HCT116 (cell line): ENCODE measurements at regions not wholly inside any gene's neighbourhood (a gene's known extent, or its start where the extent isn't known, plus 50 kb on each side); places are given as distances from the start of the nearest gene placed in this dataset.
"Not testable (repeated sequence)": the region's sequence is repeated elsewhere in the genome, so short reads cannot be mapped to it uniquely, and the experiment has no call there.

ENCODE experiments used
- ATAC-seq: fragments of 200-7000 bp; cut with Tn5 transposase; 2 replicates; pipeline ENCODE4 v1.9.1; 2020; ENCODE audit warnings: mild to moderate bottlenecking, moderate library complexity
- BruUV-seq: library from RNA; stranded (reverse); fragments of 400-500 nt; replicated peaks from 2 replicates; lab custom pipeline; 2021; lab: Mats Ljungman, UMichigan
- CTCF ChIA-PET: fragments of 300-600 bp; sonication (Branson Sonifier 250); formaldehyde crosslinking; loops from one replicate; lab custom pipeline; 2021; ENCODE audit warnings: antibody characterized with exemption; lab: Charles Lee
- POLR2A ChIA-PET: fragments of 300-600, 350-600 bp; sonication (Branson Sonifier 250); formaldehyde crosslinking; loops from one replicate; lab custom pipeline; 2021; ENCODE audit warnings: antibody characterized with exemption; lab: Charles Lee
- RAD21 ChIA-PET, 2 experiments: fragments of 300-600 bp; sonication (Branson Sonifier 250); formaldehyde crosslinking; loops; one replicate each; lab custom pipeline; 2023; ENCODE audit warnings: low total read pairs in 2 of 2; ENCODE audit not compliant: uncharacterized antibody in 2 of 2, unreplicated experiment in 2 of 2, low non-redundant PET in 1 of 2; lab: Charles Lee
- DNase-seq: peaks from one replicate; pipeline ENCODE4 v3.0.0-alpha.2; 2010; ENCODE audit warnings: low read depth, low spot score
- H2AFZ ChIP-seq: fragments of 200-600 bp; shearing (Covaris generic), sonication (generic); 2 replicates; pipeline ENCODE4 v1.6.1; 2017; ENCODE audit warnings: low read depth, mixed run types, mixed read lengths, antibody characterized with exemption, low read length; ENCODE audit not compliant: poor library complexity, severe bottlenecking
- H3K27ac ChIP-seq: 2 replicates; pipeline ENCODE4 v1.5.1; 2012; ENCODE audit warnings: low read depth, low read length
- H3K27me3 ChIP-seq: fragments of 200-600 bp; sonication (generic); 2 replicates; pipeline ENCODE4 v1.6.1; 2016; ENCODE audit warnings: mixed run types, low read length, mixed read lengths; ENCODE audit not compliant: insufficient read depth
- H3K36me3 ChIP-seq, 2 experiments: fragments of 200-500 bp in 1 of 2; fragments of 200-600 bp in 1 of 2; sonication (Bioruptor generic) in 1 of 2; sonication (generic) in 1 of 2; 2 replicates each; pipeline versions ENCODE4 v1.5.1 to v1.6.1; 2014 to 2016; ENCODE audit warnings: low read length in 2 of 2, inconsistent platforms in 1 of 2, mixed read lengths in 1 of 2, mixed run types in 1 of 2; ENCODE audit not compliant: insufficient read depth in 2 of 2, control insufficient read depth in 1 of 2
- H3K4me1 ChIP-seq, 2 experiments: fragments of 200-600 bp in 1 of 2; sonication (generic) in 1 of 2; 2 replicates each; pipeline versions ENCODE4 v1.5.1 to v1.6.1; 2012 to 2017; ENCODE audit warnings: low read length in 2 of 2, inconsistent platforms in 1 of 2, mild to moderate bottlenecking in 1 of 2, mixed read lengths in 1 of 2, mixed run types in 1 of 2, moderate library complexity in 1 of 2; ENCODE audit not compliant: insufficient read depth in 2 of 2, control insufficient read depth in 1 of 2
- H3K4me2 ChIP-seq: fragments of 200-600 bp; sonication (generic); 2 replicates; pipeline ENCODE4 v1.6.1; 2017; ENCODE audit warnings: mixed run types, low read length, mixed read lengths
- H3K4me3 ChIP-seq, 2 experiments: fragments of 200-600 bp in 1 of 2; sonication (generic) in 1 of 2; replicated peaks in 1 of 2; 2 replicates each; pipeline ENCODE4 v1.5.1; 2011 to 2016; ENCODE audit warnings: low read length in 2 of 2, control low read depth in 1 of 2, low read depth in 1 of 2, mild to moderate bottlenecking in 1 of 2, mixed read lengths in 1 of 2, mixed run types in 1 of 2
- H3K79me2 ChIP-seq: fragments of 200-600 bp; sonication (generic); 2 replicates; pipeline ENCODE4 v1.6.1; 2017; ENCODE audit warnings: mild to moderate bottlenecking, mixed run types, low read length, moderate library complexity, mixed read lengths; ENCODE audit not compliant: insufficient read depth
- H3K9ac ChIP-seq: fragments of 200-600 bp; sonication (generic); 2 replicates; pipeline ENCODE4 v1.6.1; 2016; ENCODE audit warnings: low read length, mixed read lengths
- H3K9me2 ChIP-seq: fragments of 200-600 bp; sonication (generic), shearing (Covaris generic); 2 replicates; pipeline ENCODE4 v1.6.1; 2017; ENCODE audit warnings: mixed run types, mild to moderate bottlenecking, moderate library complexity; ENCODE audit not compliant: insufficient read depth
- H3K9me3 ChIP-seq, 2 experiments: fragments of 200-500 bp in 1 of 2; fragments of 200-600 bp in 1 of 2; sonication (Bioruptor generic) in 1 of 2; sonication (generic) in 1 of 2; 2 replicates each; pipeline ENCODE4 v1.6.1; 2014 to 2017; ENCODE audit warnings: low read length in 2 of 2, mixed read lengths in 2 of 2, inconsistent platforms in 1 of 2, low read depth in 1 of 2, mild to moderate bottlenecking in 1 of 2, mixed run types in 1 of 2, moderate library complexity in 1 of 2; ENCODE audit not compliant: control insufficient read depth in 1 of 2, insufficient read depth in 1 of 2
- H4K20me1 ChIP-seq: fragments of 200-600 bp; sonication (generic), shearing (Covaris generic); 2 replicates; pipeline ENCODE4 v1.6.1; 2017; ENCODE audit warnings: mixed run types, mild to moderate bottlenecking, moderate library complexity; ENCODE audit not compliant: insufficient read depth
- intact Hi-C: fragments of 100-400 bp; cut with micrococcal nuclease; formaldehyde crosslinking; loops from 2 replicates; pipeline ENCODE4 v1.10.0; 2022

GRCh38 chr5:20890936-20891335 is 902.9 kb upstream of the CDH18 start:
- H3K4me2 ChIP-seq, intact Hi-C loops, H3K36me3 ChIP-seq, H4K20me1 ChIP-seq, POLR2A ChIA-PET, BruUV-seq, ATAC-seq, RAD21 ChIA-PET, H3K27ac ChIP-seq, H3K79me2 ChIP-seq, H2AFZ ChIP-seq, H3K9me2 ChIP-seq, H3K9me3 ChIP-seq, DNase-seq, H3K27me3 ChIP-seq, H3K9ac ChIP-seq, CTCF ChIA-PET, H3K4me3 ChIP-seq, H3K4me1 ChIP-seq: not testable (repeated sequence)

- BruUV-seq, H3K36me3 ChIP-seq, ATAC-seq, H3K9ac ChIP-seq, H3K4me1 ChIP-seq, H3K27ac ChIP-seq, DNase-seq, H3K9me2 ChIP-seq, H2AFZ ChIP-seq, POLR2A ChIA-PET, H3K9me3 ChIP-seq, H3K4me3 ChIP-seq, H3K79me2 ChIP-seq, H3K27me3 ChIP-seq, CTCF ChIA-PET, intact Hi-C loops, RAD21 ChIA-PET, H4K20me1 ChIP-seq, H3K4me2 ChIP-seq: not testable (repeated sequence)
Observed at GRCh38 chr5:20875726-20876125, 887.7 kb upstream of the CDH18 start.

- H3K4me1 ChIP-seq, DNase-seq, BruUV-seq, H3K27ac ChIP-seq, RAD21 ChIA-PET, ATAC-seq, H3K79me2 ChIP-seq, H3K9me3 ChIP-seq, CTCF ChIA-PET, H3K4me2 ChIP-seq, H3K36me3 ChIP-seq, POLR2A ChIA-PET, H3K4me3 ChIP-seq, H3K9ac ChIP-seq, H3K27me3 ChIP-seq, intact Hi-C loops, H4K20me1 ChIP-seq, H2AFZ ChIP-seq, H3K9me2 ChIP-seq: not testable (repeated sequence)
Observed at GRCh38 chr5:20865892-20866291, 877.9 kb upstream of the CDH18 start.
